EL (cell line): ENCODE measurements at regions not wholly inside any gene's neighbourhood (a gene's known extent, or its start where the extent isn't known, plus 50 kb on each side); places are given as distances from the start of the nearest gene placed in this dataset.

ENCODE experiments used
- DNase-seq: peaks from one replicate; pipeline ENCODE4 v3.0.0-alpha.2; 2016

- no peak for DNase-seq
Observed at GRCh38 chr14:101233021-101233366, 328.3 kb upstream of the DIO3 start.

- DNase-seq, result no peak
Observed at GRCh38 chr14:101233391-101233790, 327.9 kb upstream of the DIO3 start.

- no peak for DNase-seq
Observed at GRCh38 chr14:101233808-101234207, 327.5 kb upstream of the DIO3 start.

GRCh38 chr14:101234244-101234937, 326.9 kb upstream of the DIO3 start:
- no peak for DNase-seq

GRCh38 chr14:101234999-101235334, 326.3 kb upstream of the DIO3 start:
- DNase-seq, result no peak

GRCh38 chr14:101235335-101236103, 325.8 kb upstream of the DIO3 start:
- DNase-seq, result peak; percentile 42

GRCh38 chr14:101236496-101237251, 324.6 kb upstream of the DIO3 start:
- DNase-seq, result no peak

GRCh38 chr14:101237252-101237616, 324.1 kb upstream of the DIO3 start:
- no peak for DNase-seq

GRCh38 chr14:101239065-101239464, 322.2 kb upstream of the DIO3 start:
- no peak for DNase-seq

- DNase-seq, result no peak
Observed at GRCh38 chr14:101241147-101241546, 320.1 kb upstream of the DIO3 start.

- peak; percentile 12 for DNase-seq
Observed at GRCh38 chr14:101241807-101242278, 319.5 kb upstream of the DIO3 start.

GRCh38 chr14:101242442-101243385, 318.6 kb upstream of the DIO3 start:
- DNase-seq, result no peak

- DNase-seq, result no peak
Observed at GRCh38 chr14:101243587-101244338, 317.5 kb upstream of the DIO3 start.

GRCh38 chr14:101246894-101247841, 314.1 kb upstream of the DIO3 start:
- no peak for DNase-seq

- DNase-seq, result no peak
Observed at GRCh38 chr14:101247842-101248725, 313.2 kb upstream of the DIO3 start.

- DNase-seq, result no peak
Observed at GRCh38 chr14:101248840-101249675, 312.2 kb upstream of the DIO3 start.

- DNase-seq, result no peak
Observed at GRCh38 chr14:101249676-101250036, 311.6 kb upstream of the DIO3 start.

- no peak for DNase-seq
Observed at GRCh38 chr14:101250336-101250947, 310.9 kb upstream of the DIO3 start.
